PC-9 (cell line): ENCODE measurements at regions not wholly inside any gene's neighbourhood (a gene's known extent, or its start where the extent isn't known, plus 50 kb on each side); places are given as distances from the start of the nearest gene placed in this dataset.

Source experiments
- BruUV-seq: library from RNA; stranded (reverse); fragments of 400-500 nt; replicated peaks from 2 replicates; lab custom pipeline; 2021; lab: Mats Ljungman, UMichigan
- CTCF ChIA-PET: fragments of 300-600 bp; sonication (Branson Sonifier 250); formaldehyde crosslinking; loops from one replicate; lab custom pipeline; 2022; ENCODE audit warnings: antibody characterized with exemption; lab: Charles Lee
- POLR2A ChIA-PET: fragments of 300-600 bp; sonication (Branson Sonifier 250); formaldehyde crosslinking; loops from one replicate; lab custom pipeline; 2022; ENCODE audit warnings: antibody characterized with exemption; ENCODE audit not compliant: unreplicated experiment; lab: Charles Lee
- DNase-seq, 2 experiments: peaks; one replicate each; pipeline versions ENCODE4 v3.0.0 to v3.0.0-alpha.2; 2015 to 2022; ENCODE audit warnings: mixed read lengths in 1 of 2
- H2AFZ ChIP-seq: fragments of 200-600 bp; sonication (generic); 2 replicates; pipeline ENCODE4 v1.8.1; 2017; ENCODE audit warnings: antibody characterized with exemption
- H3F3A ChIP-seq: fragments of 200-600 bp; sonication (generic); 2 replicates; pipeline ENCODE4 v1.8.1; 2017; ENCODE audit warnings: antibody characterized with exemption, mild to moderate bottlenecking, low read depth; ENCODE audit not compliant: insufficient read depth
- H3K27ac ChIP-seq: fragments of 200-600 bp; sonication (generic); 2 replicates; pipeline ENCODE4 v1.6.1; 2016; ENCODE audit warnings: mixed run types
- H3K27me3 ChIP-seq: fragments of 200-600 bp; sonication (generic); 2 replicates; pipeline ENCODE4 v1.6.1; 2016; ENCODE audit warnings: low read depth, mixed run types; ENCODE audit not compliant: insufficient read depth
- H3K36me3 ChIP-seq: fragments of 200-600 bp; sonication (generic); 2 replicates; pipeline ENCODE4 v1.6.1; 2016; ENCODE audit warnings: low read depth, mixed run types
- H3K4me1 ChIP-seq: fragments of 200-600 bp; sonication (generic); replicated peaks from 2 replicates; pipeline ENCODE4 v1.6.1; 2016; ENCODE audit warnings: mixed run types; ENCODE audit not compliant: insufficient read depth
- H3K4me2 ChIP-seq: fragments of 200-600 bp; sonication (generic); 2 replicates; pipeline ENCODE4 v1.6.1; 2017; ENCODE audit warnings: mixed run types
- H3K4me3 ChIP-seq: fragments of 200-600 bp; sonication (generic); 2 replicates; pipeline ENCODE4 v1.6.1; 2016; ENCODE audit warnings: mixed run types
- H3K79me2 ChIP-seq: fragments of 200-600 bp; sonication (generic); 2 replicates; pipeline ENCODE4 v1.6.1; 2017; ENCODE audit warnings: low read depth, mixed run types
- H3K9me2 ChIP-seq: fragments of 200-600 bp; sonication (generic); 2 replicates; pipeline ENCODE4 v1.8.1; 2017; ENCODE audit warnings: mild to moderate bottlenecking; ENCODE audit not compliant: insufficient read depth
- H3K9me3 ChIP-seq: fragments of 200-600 bp; sonication (generic); 2 replicates; pipeline ENCODE4 v1.8.1; 2016; ENCODE audit warnings: low read depth; ENCODE audit not compliant: insufficient read depth
- H4K20me1 ChIP-seq: fragments of 200-600 bp; sonication (generic); 2 replicates; pipeline ENCODE4 v1.8.1; 2017; ENCODE audit not compliant: insufficient read depth
- CTCF ChIP-seq: fragments of 200-600 bp; sonication (generic); conservative IDR thresholded peaks from 2 replicates; pipeline ENCODE4 v1.6.1; 2017; ENCODE audit warnings: mixed run types, antibody characterized with exemption, mild to moderate bottlenecking, moderate library complexity
- EZH2 ChIP-seq: fragments of 200-600 bp; sonication (generic); IDR thresholded peaks from 2 replicates; pipeline ENCODE4 v1.8.0; 2017; ENCODE audit warnings: antibody characterized with exemption, low read depth
- intact Hi-C: fragments of 100-400 bp; cut with micrococcal nuclease; formaldehyde crosslinking; loops from one replicate; pipeline ENCODE4 v1.10.0; 2022; ENCODE audit not compliant: unreplicated experiment

- Histone ChIP-seq H3K27me3 (no peaks in the 10 kb centered on the region), H3K4me3 (no peak overlapping the region), H3K27ac (no peak overlapping the region), H3K9me3 (peaks cover 6% of the 10 kb centered on the region), H4K20me1 (no peaks in the 10 kb centered on the region), H3K4me2 (no peak overlapping the region), H3K79me2 (no peaks in the 10 kb centered on the region), H3K4me1 (no peaks in the 10 kb centered on the region), H3F3A (no peaks in the 10 kb centered on the region), H2AFZ (no peak overlapping the region), H3K9me2 (no peaks in the 10 kb centered on the region), H3K36me3 (no peaks in the 10 kb centered on the region)
- intact Hi-C loops: no loop called here
- BruUV-seq: no TSS peak
- POLR2A ChIA-PET: no interaction called here
- no peak for DNase-seq
- CTCF ChIA-PET: no interaction called here
- TF ChIP-seq EZH2: no peak
- no peak for TF ChIP-seq CTCF
Measured at GRCh38 chr7:138223402-138223879, 147.2 kb downstream of the AKR1D1 start.

- no peak for TF ChIP-seq CTCF
- no peak for TF ChIP-seq EZH2
- H3K79me2 ChIP-seq: no peaks in the 10 kb centered on the region
- POLR2A ChIA-PET: no interaction called here
- BruUV-seq: no TSS peak
- H3F3A ChIP-seq: no peaks in the 10 kb centered on the region
- H3K9me2 ChIP-seq: no peaks in the 10 kb centered on the region
- no peak overlapping the region for H3K4me3 ChIP-seq
- CTCF ChIA-PET: interaction anchor here (0.6 kb wide), 1 partner anchor 1108 kb away, joined by 8 read pairs; no protein-coding TSS in a partner anchor
- no peaks in the 10 kb centered on the region for H4K20me1 ChIP-seq
- intact Hi-C loops: no loop called here
- H3K4me1 ChIP-seq: no peaks in the 10 kb centered on the region
- no peaks in the 10 kb centered on the region for H3K36me3 ChIP-seq
- H3K27ac ChIP-seq: no peak overlapping the region
- DNase-seq: no peak
- no peak overlapping the region for H3K4me2 ChIP-seq
- H3K27me3 ChIP-seq: no peaks in the 10 kb centered on the region
- no peak overlapping the region for H2AFZ ChIP-seq
- H3K9me3 ChIP-seq: no peaks in the 10 kb centered on the region
Measured at GRCh38 chr7:138226001-138226476, 149.8 kb downstream of the AKR1D1 start.

- Histone ChIP-seq H3K27me3 (no peaks in the 10 kb centered on the region), H4K20me1 (no peaks in the 10 kb centered on the region), H3K79me2 (no peaks in the 10 kb centered on the region), H3K4me2 (no peak overlapping the region), H3K4me3 (no peak overlapping the region), H3K36me3 (no peaks in the 10 kb centered on the region), H2AFZ (no peak overlapping the region), H3K4me1 (no peaks in the 10 kb centered on the region), H3F3A (no peaks in the 10 kb centered on the region), H3K27ac (no peak overlapping the region), H3K9me2 (no peaks in the 10 kb centered on the region), H3K9me3 (no peaks in the 10 kb centered on the region)
- CTCF ChIA-PET: no interaction called here
- POLR2A ChIA-PET: no interaction called here
- no peak for DNase-seq
- intact Hi-C loops: no loop called here
- no peak for TF ChIP-seq CTCF
- no peak for TF ChIP-seq EZH2
- no TSS peak for BruUV-seq
Measured at GRCh38 chr7:138226745-138227279, 150.6 kb downstream of the AKR1D1 start.
